GM23248 (cell line): ENCODE measurements at regions not wholly inside any gene's neighbourhood (a gene's known extent, or its start where the extent isn't known, plus 50 kb on each side); places are given as distances from the start of the nearest gene placed in this dataset.

Experiments
- EZH2 ChIP-seq: fragments of 200-600 bp; sonication (generic); IDR thresholded peaks from 2 replicates; pipeline ENCODE4 v1.6.1; 2018; ENCODE audit warnings: antibody characterized with exemption, mild to moderate bottlenecking; ENCODE audit not compliant: insufficient read depth, poor library complexity, severe bottlenecking
- EZH2phosphoT487 ChIP-seq: fragments of 200-600 bp; sonication (generic); IDR thresholded peaks from 2 replicates; pipeline ENCODE4 v1.6.1; 2018; ENCODE audit warnings: antibody characterized with exemption, moderate library complexity, mild to moderate bottlenecking, low read depth; ENCODE audit not compliant: insufficient read depth

- no peak for TF ChIP-seq EZH2phosphoT487
- TF ChIP-seq EZH2: no peak
These were observed 166.3 kb upstream of the RAB4A start for GRCh38 chr1:229104654-229105053.
